SW480 (cell line): ENCODE measurements at regions not wholly inside any gene's neighbourhood (a gene's known extent, or its start where the extent isn't known, plus 50 kb on each side); places are given as distances from the start of the nearest gene placed in this dataset.

Experiments
- DNase-seq: peaks from one replicate; pipeline ENCODE4 v3.0.0-alpha.2; 2016; ENCODE audit warnings: low spot score

DNA sequence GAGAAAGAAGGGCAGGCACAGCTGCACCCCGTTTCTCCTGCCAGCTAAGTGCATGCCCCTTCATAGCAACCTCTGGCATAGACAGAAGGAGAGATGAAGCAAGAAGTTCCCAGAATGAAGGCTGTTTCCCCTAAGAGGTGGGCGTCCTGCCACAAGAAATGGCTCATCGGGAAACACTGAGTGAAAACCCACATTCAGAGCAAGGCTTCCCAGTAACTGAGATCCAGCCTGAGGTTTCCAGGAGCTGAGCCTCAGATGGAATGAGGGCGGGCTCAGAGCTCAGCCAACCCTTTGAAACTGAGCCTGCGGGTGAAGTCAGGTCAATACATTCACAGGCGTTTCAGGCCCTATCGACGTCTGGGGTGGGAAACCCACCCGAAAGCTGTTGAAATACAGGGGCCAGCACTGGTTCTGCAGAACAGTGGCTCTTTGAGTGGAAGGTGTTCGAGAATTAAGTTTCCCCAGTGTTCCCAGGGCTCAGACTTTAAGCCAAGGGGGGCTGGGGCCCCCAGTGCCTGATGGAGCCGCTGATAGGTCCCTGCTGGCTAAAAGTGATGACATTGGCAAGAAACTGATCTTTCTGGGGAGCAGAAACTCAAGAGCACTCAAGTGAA, 510.2 kb downstream of the RPS24 start:
- no peak for DNase-seq

DNA sequence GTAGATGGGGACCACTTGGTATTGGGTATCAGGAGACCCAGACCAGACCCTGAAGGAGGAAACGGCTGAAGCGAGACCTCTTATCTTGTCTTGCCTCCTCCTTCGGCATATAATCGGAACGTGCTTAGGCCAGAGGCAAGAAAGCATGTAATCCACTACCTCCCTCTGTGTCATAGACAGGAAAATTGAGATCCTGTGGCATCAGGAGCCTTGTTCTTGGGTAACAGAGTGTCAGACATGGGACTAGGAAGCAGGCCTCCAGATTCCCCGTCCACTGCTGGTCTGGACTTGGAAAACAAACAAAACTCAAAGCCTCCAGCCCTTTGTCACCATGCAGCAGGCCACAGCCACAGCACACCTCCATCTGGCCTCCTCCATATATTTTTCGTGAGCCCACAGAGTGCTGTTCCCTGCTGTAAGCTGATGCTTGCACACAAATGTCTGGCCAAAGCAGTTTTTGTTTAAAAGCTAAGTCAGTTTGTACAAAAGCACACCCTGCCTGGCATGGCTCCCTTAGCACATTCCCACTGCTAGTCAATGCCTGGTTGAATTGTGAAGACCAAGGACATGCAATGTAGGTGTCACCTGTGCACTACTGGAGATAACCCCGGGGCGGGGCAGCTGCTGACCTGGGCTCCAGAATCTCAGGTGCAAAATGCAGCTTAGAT, 510.9 kb downstream of the RPS24 start:
- DNase-seq = no peak

DNA sequence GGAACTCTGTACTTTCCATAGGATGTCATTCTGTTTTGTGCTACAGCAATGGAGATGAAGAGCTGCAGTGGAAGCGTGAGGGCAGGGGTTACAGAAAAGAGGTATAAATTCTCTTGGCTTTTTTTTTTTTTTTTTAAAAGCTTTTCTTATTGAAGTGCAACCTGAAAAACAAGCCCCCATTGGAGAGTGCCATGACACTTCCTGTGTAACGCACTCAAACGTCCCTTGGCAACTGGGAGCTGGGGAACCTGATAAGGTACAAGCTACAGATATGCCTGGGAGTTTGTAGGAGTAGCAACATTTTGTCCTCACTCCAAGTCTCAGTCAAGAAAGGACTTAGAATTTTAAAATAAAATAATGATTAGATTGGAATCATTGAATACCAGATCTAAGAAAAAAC, 512.1 kb downstream of the RPS24 start:
- DNase-seq = no peak

DNA sequence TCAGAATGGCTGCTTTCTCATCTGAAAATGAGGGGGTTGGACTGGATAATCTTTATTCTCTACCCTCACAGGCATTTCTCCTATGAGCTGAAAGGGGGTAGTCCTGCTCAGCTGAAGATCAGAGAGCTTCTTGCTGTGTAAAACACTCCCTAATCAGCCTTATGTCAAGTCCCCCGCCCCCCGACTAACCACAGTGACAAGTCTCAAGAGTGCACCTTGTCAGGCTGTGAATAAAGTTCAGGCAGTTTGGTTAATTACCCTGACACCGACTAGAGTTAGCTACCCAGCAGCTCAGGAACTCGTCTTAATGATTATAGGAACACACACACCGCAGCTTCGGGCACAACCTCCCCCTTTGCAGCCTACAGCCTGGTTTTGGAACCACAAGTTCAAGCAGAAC, 513.7 kb downstream of the RPS24 start:
- DNase-seq = no peak

DNA sequence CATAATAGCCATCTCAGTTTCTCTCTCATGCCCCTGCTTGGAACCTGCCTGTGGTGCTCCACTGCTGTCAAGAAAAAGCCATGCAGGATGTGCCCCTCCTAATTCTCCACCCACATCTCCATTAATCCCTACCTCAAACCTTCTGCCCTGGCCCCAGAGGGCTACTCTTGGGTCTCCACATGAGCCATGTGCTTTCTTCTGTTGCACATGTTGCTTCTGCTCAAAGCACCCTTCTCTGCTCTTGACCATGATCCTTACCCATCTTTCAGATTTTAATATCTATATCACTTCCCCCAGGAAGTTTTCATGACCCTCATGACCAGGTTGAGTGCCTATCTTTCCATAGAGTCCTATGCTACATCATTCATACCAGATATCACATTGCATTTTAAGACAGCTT, 514.2 kb downstream of the RPS24 start:
- no peak for DNase-seq

DNA sequence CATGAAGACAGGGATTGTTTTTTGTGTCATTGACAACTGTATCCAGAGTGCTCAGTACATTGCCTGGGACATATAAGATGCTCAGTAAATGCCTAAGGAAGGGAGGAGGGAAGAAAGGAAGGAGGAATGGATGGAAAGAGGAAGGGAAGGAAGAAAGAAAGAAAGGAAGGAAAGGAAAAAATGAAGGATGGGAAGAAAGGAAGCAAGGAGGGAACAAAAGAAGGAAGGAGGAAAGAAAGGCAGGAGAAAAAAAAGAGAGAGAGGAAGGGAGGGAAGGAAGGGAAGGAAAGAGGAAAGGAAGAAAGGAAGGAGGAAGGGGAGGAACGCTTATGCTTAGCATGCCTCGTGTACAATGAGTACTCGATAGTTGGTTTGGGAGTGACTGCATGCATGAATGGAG, 514.7 kb downstream of the RPS24 start:
- no peak for DNase-seq

DNA sequence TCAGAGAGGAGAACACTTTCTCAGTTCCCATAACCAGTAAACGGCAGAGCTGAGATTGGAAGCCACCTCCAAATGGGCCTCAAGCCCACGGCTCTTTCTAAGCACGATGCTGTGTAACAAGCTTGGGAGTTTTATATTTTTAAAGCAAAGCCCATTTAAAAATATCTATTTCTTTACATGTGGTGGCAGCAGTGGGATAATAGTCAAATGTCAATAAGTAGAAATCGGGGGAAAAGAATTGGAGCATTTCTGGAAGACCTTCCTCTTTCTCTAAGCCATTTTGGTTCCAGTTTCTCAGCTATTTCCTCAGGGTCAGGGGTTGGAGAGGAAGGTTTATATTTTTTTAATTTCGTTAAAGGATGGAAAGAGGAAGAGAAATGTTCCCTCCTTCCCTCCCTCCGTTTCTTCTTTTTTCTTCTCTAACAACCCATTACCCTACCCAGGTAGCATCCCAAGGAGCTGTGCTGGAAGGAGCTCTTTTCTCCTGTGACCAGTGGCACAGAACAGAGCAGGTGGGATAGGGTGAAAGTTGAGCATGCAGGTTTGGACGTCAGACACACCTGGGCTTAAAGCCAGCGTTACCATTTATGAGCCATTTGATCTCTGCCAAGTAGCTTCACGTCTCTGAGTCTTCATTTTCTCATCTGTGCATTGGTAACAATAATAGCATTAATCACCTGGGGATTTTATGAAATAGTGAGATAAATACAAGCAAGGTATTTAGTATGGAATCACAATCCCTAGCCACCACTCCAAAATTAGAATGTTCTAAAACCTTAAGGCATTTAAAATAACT, 515.7 kb downstream of the RPS24 start:
- DNase-seq = no peak

DNA sequence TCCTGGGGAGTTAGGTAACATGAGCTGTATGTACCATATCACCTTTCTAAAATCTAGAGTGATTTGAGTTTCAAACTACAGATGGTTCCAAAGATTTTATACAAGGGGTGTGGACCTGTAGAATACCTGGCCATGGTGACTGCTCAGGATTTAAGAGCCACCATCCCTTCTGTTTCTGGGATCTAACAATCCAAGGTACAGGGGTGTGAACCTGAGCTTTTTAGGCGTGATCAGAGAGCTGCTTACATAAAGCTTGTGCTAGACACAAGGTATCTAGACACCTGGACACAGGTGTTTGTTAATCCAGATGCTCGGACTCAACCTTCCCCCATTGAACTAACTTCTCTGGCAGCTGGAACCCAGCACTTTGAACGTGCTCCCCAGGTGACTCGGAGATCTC, 516.4 kb downstream of the RPS24 start:
- no peak for DNase-seq

DNA sequence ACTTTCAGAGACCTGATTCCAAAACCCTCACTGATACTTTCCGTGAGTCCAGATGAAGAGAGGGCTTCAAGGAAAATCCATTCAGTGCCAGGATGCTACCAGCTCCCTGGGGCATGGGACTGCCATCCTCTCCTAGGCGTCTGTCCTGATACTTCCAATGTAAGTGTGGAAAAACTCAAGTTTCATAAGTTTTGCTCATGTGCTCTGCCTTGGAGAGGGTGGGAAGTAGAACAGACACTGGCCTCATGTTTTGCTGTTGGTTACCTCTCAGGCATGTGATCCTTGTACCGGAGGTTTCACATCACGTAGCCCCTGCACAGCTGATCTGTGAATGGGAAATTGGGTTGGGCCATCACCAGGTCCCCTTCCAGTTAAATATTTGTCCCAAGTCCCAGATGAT, 517.1 kb downstream of the RPS24 start:
- no peak for DNase-seq

DNA sequence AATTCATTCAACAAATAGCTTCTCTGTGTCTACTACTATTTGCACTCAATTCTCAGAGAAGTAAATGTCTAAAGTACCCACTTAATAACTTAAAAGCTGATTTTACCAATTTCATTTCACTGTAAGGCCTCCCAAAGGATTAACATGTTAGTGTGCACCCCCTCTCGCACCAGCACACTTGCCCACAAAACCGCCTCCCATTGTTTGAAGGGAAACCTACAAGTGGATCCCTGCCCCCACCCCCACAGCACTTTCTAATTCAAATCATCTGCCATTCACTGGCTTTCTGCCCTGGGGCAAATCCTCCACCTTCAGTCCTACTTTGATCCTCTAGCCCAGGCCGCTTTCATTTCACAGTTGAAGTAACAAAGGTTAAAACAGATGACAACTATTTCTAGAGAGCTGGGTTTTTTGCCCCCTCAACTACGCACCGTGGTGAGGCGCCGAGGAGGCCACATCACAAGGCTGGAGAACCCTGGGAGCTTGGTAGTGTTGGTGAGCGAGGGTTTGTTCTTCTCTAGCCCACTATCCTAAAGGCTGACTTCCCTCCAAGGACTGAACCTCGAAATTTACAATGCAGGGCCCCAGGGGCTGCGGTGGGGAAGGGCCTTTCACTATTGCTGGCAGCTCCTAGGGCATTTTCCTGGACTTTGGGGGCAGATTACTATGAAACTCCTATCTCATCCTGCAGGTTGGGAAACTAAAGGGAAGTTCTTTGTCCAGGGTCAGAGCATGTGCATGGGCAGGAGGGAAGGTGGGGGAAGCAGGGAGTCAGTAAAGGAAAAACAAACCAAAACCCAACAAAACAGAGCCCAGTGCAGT, 517.4 kb upstream of the ZMIZ1 start:
- peak; percentile 66 for DNase-seq

DNA sequence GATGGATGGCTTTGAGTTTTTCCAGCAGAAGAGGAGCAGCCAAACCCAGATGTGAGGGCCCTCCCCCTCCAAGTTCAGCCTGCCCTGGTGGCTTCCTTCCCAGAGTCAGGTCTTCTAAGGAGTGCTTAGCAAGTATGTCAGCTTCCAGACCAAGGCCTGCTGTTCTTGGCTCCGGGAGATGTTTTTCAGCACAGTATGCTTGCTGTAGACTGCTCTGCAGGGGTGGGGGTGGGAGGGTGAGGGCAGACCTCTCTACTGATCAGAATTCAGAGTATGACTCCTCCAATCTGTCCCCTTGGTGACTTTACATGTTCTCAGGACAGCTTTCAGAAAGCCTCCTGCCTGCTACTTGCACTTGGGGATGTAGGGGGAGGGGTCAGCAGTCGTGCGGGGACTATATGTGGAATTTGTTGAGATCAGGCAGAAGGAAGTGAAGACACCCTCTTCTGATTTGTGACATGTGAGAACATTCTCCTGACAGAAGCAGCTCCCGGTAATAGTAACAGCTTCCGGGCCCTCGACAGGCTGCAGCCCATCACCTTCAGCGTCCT, 516.4 kb upstream of the ZMIZ1 start:
- DNase-seq = no peak

DNA sequence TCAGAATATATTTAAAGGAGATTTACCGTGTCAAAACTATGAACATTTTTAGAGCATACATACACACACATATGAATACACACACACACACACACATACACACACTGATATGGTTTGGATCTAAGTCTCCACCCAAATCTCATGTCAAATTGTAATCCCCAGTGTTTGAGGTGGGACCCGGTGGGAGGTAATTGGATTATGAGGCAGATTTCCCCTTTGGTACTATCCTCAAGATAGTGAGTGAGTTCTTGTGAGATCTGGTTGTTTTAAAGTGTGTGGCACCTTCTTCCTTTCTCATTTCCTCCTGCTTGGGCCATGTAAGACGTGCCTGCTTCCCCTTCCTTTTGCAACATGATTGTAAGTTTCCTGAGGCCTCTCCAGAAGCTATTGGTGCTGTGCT, 515.0 kb upstream of the ZMIZ1 start:
- DNase-seq = no peak

DNA sequence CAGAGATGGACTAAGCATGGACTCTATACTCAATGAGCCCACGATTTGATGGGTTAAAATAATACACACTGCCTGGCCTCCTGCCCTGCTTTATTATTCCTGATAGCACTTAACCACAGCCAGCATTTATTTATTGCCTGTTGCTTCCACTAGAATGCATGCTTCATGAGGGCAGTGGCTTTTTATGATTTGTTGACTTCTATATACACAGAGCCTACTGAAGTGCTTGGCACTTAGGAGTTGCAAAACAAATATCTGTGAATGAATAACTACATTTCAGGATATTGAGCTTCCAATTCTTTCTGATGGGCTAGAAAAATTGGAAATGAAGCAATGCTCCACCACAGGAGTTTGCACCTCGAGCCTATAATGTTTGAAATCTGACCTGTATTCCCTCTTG, 513.6 kb upstream of the ZMIZ1 start:
- DNase-seq = no peak

DNA sequence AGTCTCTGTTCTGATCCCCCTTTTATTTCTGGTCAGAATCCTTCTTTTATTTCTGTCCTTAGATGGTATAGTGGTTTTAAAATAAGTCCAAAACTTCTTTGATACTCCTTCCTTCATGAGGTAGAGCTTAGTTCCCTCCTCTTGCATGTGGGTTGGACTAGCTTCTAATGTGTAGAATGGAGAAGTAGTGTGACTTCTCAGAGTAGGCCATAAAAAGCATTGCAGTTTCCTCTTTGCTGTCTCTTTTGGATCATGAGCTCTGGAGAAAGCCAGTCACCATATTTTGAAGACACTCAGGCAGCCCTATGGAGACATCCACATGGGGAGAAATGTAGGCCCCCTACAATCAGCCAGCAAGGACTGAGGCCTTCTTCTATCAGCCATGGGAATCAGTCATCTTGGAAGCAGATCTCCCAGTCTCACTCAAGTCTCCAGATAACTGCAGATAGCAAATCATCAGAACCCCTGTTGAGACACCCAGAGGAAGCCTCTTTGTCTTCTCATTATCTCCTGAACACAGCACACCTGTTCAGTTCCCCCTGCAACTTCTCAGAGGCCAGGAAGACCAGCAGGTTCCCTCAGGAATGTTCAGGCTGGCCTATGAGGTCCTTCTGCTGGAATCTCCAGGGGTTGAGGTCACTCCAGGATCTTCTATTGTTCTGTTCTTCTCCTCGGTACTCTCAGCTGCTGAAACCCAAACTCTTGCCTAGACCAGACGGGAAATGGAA, 511.9 kb upstream of the ZMIZ1 start:
- DNase-seq = no peak

DNA sequence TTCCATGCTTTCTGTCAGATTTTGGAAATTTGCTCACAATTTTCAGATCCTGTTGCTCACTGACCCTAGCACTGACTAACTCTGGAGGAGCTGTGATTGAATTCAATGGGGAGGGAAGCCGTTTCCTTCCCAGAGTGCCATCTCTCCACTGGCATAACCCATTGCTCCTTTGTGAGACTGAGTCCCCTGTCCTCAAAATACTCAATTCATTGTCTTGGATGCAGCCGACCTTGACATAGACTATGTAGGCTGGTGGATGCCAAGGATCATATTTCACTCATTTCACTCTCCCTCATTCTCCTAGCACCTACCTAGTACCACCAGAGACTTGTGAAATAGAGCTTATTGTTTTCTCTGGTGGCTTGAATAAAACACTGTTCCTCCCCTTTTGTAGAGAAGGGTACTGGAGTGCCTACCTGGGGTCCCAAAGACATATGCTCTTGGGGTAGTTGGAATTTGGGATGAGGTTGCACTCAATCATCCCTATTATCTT, 511.3 kb upstream of the ZMIZ1 start:
- DNase-seq = no peak

DNA sequence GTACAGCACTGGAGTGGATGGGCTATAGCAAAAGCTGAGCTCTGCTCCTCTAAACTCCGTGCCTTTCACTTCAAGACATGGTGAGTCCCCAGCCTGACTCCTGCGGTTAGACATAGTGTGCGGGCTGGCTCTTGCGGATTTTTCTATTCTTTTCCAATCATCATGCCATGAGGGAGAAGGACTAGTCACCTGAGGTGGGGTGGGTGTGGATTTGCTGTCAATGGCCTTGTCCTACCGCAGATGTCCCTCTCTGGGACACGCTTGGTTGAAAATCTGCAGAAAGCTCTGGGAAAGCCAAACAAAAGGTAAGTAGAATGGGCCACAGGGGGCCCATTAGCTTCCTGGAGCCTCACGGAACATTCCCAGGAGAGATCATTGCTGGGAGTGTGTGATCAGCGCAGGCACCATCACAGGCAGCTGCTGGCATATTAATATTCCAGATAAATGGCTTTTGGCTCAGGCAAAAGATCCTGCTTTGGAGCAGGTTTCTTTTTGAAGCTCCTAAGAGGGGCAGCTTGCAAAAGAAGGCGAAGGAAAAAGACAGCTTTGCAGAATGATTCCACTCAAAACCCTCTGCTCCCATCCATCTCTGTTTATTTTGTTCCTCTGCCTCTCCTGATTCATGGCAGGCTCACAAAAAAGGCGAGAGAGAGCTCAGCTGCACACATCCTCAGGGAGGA, 509.0 kb upstream of the ZMIZ1 start:
- DNase-seq = no peak

DNA sequence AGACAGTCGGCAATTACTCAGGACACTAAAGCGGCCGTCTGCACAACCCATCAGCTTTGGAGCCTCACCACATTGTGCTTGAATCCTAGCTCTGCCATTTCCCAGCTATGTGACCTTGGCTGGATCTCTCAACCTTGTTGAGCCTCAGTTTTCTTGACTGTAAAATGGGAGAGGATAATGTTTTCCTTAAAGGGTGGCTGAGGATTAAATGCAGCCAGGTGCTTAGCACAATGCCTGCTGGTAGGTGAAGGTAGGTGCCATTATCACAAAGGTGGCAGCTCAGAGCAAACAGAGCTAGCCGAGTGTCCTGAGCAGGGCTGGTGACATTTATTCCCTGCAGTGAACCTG, 508.5 kb upstream of the ZMIZ1 start:
- no peak for DNase-seq

DNA sequence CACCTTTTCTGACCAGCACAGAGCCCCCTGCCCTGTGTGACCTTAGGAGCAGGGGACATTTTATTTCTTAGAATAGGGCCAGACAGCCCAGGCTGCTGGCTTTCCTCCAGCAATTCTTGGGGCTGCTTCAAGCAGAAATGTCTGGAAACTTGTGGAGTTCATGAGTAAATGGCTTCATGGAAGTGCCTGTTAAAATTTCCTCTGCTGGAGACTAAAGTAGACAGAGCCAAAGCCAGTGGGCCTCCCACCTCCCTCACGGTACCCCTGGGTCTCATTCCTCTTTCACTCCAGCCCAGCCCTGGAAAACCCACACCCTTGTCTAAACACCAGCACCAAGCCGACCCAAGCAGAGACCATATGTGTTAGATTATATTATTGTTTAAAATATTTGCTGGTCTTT, 505.5 kb upstream of the ZMIZ1 start:
- DNase-seq = no peak

DNA sequence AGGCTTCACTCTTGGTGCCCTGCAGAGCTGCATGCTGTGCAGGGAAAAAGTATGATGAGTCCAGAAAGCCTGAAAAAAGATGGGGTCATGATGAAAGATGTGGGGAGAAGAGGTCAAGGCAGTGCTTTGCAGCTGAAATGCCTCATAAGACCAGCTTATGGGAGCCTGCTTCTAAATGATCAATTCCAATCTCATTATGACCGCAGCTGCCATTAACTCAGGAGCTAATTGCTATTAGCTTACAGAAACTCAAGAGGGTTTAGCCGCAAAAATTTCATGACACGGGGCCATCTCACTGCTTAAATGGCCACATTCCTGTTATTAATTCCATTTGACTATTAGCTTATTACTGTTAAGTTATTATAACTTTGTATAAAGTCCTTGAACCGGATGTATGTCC, 502.9 kb upstream of the ZMIZ1 start:
- DNase-seq = no peak

DNA sequence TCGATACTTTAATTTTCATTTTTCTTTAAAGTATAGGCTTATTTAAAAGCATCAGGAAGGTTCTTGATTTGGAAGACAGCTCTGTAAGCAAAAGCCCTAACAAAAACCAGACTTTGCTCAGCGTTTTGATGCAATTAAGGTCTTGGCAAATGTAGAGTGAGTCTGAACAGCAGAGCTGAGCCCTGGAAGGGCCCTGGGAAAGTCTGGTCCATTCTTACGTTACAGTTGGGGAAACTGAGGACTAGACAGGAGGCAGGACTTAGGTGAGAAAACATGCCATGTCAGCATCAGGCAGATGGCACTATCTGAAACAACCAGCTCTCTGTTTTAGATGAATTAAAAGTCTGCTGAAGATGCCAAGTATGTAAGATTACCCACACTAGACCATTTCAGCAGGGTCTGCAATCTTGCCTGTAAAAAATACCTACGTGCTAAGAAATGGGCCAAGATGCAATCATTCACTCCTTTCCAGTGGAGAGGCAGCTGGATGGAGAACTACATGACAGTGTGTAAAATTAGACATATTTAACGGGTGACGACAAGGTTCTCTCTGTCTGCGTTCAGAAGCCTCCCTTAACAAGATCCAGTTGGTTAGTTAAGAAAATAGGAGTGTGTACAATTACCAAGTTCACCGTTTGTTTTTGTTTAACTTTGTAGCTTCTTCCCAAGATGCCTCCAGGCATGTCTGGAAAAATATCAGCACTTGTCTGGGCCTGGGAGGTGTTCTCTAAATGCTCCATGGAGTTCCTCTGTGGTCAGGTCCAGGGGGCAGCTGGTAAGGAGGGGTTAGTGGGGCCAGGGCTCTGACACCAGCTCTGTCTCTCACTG, 502.3 kb upstream of the ZMIZ1 start:
- no peak for DNase-seq
